HG02642 (cell line): ENCODE measurements at regions not wholly inside any gene's neighbourhood (a gene's known extent, or its start where the extent isn't known, plus 50 kb on each side); places are given as distances from the start of the nearest gene placed in this dataset.
"Not testable (repeated sequence)": the region's sequence is repeated elsewhere in the genome, so short reads cannot be mapped to it uniquely, and the experiment has no call there.

Experiments used
- ATAC-seq: cut with Tn5 transposase; IDR thresholded peaks from one replicate; pipeline ENCODE4 v1.9.1; 2021; ENCODE audit warnings: mild to moderate bottlenecking; ENCODE audit not compliant: unreplicated experiment, poor library complexity

DNA sequence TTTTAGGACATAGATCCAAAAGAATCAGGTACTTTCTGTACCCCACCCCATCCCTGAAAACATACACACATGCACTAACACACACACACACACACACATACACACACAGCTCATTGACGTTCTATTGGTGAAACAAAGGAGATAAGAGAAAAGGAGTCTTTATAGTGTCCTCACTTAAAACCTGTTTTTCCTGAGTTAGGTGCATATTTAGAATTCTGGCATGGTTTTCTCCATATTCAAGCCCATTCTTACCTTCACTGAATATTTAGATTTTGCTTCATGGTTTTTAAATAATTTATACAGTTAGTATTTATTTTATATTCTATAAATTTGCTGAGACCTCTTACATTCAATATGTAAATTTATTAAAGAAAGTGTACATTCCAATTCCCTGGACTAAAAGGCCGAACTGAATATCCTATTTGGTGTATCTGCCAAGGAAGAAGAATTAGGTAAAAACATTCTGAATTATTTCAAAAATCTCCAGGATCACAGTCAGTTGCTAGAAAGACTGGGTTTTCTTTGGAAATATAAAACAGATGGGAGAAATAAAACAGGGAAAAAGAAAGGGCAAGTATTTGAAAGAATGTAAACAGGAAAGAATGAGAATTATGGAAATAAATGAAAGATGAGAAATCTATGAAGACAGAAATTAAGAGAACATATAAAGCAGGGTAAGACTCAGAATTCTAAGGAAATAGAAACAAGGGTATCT, 556.2 kb downstream of the KCTD12 start:
- ATAC-seq, result no peak

DNA sequence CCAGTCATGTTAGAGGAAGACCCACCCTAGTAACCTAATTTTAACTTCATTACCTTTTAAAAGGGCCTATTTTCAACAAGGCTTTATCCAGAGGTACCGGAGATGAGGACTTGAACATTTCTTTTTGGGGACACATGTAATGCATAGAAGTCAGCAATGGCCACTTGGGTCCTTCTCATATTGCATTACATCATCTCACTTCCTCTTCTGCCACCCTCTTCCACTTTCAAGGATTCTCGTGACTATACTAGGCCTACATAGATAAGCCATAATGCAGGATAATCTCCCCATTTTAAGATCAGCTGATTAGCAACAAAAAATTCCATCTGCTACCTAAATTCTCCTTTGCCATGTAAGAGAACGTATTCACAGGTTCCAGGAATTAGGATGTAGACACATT, 557.2 kb downstream of the KCTD12 start:
- no peak for ATAC-seq

DNA sequence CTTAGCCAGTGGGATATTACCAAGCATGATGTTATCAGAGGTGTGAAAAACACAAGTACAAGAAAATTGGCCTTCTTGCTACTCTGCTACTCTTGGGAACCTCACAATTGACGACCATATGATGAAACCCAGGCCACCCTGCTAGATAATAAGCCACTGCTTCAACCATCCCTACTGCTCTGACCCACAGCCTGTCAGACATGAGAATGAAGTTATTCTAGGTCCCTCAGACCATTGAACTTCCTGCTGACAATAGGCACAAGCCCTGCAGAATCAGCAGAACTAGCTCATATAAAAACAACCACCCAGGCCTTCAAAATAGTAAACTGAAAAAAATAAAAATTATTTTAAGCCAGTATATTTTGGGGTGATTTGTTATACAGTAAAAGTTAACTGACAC, 559.9 kb downstream of the KCTD12 start:
- no peak for ATAC-seq

DNA sequence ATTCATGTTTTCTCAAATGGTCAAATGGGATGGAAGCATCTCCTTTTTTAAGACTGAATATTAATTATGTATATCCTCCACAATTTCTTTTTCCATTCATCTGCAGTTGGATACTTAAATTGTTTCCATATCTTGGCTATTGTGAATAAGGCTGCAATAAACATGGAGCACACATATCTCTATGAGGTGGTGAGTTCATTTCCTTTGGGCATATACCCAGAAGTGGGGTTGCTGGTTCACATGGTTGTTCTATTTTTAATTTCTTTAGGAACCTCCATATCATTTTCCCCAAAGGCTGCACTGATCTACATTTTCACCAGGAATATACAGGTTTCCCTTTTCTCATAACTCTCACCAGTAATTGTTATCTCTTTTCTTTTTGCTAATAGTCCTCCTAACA, 566.3 kb downstream of the KCTD12 start:
- no peak for ATAC-seq

DNA sequence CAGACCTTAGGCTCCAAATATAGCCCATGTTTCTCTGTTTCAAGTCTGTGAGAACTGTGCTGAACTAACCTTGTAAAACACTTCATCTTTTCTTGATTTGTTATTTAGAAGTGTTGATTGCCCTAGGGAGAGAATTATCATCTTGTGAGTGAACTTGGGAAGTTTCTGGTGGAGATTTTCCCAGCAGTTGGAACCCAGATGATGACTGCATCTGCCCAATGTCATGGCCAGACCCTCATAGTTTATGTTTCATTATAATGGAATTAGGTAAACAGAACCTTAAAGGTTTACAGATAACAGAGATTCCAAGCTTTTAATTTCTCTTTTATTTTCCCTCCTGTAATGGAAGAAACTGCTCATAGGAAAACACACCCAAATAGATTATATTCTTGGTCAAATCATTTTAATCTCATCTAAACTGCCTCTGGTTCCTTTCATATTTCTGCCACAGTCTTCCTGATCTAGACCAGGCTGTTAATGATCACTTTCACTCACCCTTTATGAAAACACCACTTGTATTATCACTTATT, 569.1 kb downstream of the KCTD12 start:
- no peak for ATAC-seq

DNA sequence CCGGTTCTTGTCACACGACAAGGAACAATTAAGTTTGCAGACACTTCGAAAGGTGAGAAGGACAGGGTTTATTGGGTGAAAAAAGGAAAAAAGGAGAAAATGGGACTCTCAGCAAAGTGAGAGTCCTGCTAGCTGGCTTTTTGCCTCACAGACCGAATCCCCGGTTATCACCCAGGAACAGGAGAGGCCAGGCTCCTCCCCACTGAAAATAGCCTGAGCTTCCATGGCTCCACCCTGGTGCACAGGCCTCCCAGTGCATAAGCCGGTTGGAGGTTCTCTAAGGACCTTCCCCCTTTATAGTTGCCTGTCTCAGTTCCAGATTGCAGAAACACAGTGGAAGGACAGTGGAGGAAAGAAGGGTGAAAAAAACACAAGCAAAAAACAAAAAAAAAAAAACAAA, 571.7 kb downstream of the KCTD12 start:
- no peak for ATAC-seq

DNA sequence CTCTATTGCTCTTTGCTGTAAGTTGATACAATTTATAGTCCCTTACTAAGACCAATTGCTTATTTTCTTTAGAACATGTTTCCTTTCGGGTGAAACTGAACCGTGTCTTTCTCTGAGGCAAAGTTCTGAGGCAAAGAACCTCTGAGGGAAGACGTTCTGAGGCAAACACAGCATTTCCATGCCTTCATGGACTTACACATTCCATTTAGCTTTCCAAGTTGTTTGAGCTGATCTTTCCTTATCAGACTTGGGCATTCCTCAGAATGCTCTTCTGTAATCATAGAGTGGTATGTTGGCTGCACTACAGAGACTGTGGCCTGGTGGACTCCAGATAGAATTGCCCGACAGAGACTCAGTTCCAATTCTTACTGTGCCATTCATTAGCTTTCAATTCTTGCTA, 579.1 kb downstream of the KCTD12 start:
- no peak for ATAC-seq

DNA sequence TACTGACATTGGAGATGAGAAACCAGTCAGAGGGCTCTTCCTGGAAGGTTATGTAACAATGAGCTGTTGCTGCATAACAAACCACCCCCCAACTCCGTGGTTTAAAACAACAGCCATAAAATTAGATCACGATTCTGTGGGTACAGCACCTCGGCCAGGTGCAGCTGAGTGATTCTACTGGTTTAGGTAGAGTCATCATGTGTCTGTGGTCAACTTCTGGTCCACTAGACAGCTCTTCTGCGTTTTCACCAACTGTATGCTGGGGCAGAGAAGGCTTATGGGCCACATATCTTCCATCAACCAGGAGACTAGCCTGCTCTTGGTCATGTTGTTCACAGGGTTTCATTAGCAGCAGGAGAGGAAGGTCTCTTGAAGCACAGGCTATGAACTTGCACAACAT, 585.5 kb downstream of the KCTD12 start:
- ATAC-seq, result no peak

DNA sequence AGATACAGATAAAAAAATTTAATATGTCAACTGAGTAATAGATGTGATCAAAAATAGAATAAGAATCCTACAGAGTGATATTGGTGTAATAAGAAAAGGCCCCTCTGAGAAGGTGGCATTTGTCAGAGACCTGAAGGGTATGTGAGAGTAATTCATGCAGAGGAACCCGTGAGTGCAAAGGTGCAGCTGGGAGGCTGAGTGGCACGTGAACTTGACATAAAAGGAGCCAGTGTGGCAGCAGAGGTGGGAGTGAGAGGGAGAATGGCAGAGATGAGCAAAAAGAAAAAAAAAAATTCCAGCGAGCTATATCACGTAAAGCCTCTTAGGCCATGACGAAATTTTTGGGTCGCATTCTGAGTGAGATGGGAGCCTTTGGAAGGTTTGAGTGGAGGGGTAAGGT, 588.9 kb downstream of the KCTD12 start:
- ATAC-seq, result no peak

DNA sequence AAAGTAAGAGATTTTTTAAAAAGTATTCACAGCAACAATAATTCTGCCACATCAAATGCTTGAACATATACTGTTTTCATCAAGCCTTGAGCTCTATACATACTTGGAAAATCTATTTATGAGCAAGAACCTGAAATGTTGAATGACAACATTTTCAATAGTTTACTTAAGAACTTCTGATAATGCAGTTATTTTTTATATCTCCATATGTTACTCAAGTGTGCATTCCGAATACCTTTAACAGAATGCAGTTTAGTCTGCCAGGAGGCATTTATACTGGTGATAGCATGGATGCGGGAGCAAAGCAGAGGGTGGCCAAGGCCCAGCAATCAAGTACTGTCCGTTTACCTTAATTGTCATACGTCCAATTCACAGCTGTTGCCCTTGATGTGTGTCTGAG, 589.5 kb downstream of the KCTD12 start:
- no peak for ATAC-seq

DNA sequence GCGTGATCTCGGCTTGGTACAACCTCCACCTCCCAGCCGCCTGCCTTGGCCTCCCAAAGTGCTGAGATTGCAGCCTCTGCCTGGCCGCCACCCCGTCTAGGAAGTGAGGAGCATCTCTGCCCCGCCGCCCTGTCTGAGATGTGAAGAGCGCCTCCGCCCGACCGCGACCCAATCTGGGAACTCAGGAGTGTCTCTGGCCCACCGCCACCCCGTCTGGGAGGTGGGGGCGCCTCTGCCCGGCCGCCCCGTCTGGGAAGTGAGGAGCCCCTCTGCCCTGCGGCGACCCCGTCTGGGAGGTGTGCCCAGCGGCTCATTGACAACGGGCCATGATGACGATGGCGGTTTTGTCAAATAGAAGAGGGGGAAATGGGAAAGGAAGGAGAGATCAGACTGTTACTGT, 591.2 kb downstream of the KCTD12 start:
- not testable (repeated sequence) for ATAC-seq

DNA sequence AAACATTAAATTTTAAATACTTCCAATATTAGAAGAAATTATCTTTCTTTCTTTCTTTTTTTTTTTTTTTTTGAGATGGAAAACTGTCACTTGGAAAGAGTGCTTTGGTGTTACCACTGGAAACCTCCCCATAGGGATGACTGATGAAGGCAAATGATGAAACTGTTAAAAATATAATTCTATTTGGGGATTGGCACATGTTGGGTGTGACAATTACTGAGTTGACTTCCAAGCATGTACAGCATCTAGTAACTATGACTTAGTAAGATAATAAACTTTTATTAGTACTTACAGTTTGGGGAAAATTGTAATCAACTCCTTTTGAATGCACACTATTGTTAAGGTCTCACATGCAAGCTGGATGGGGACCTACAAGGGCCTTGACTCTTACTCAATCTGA, 592.5 kb downstream of the KCTD12 start:
- ATAC-seq, result no peak

DNA sequence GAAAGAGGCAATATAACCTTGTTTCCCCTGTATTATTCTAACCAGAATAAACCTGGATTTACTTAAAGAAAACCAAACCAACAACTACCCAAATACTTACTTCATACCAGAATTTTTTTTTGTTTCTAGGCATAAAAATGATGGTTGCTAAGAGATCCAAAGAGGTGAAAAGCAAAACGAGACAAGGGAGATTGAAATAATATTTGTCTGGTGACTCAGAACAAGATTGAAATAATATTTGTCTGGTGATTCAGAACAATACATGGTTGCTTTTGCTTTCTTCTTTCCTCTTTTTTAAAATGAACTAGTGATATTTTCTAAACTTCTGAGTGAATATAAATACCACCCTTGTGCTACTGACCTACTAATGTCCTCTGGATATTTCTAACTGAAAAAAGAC, 592.9 kb downstream of the KCTD12 start:
- no peak for ATAC-seq

DNA sequence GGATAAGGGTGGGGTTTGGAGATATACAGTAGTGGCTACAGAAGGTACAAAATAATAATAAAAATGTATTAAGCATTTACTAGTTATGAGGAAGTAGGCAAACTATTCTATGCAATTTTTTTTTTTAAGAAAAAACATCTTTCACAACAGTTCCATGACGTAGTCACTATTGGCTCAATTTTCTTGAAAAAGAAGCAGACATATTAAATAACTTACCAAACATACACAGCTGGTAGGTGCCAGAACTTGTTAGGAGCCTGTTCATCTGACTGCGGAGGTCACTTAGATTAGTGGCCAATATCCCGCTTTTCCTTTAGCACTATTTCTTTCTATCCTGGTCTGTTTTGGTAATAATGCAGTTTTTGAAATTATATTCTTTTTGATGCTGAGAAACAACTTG, 593.5 kb downstream of the KCTD12 start:
- no peak for ATAC-seq

DNA sequence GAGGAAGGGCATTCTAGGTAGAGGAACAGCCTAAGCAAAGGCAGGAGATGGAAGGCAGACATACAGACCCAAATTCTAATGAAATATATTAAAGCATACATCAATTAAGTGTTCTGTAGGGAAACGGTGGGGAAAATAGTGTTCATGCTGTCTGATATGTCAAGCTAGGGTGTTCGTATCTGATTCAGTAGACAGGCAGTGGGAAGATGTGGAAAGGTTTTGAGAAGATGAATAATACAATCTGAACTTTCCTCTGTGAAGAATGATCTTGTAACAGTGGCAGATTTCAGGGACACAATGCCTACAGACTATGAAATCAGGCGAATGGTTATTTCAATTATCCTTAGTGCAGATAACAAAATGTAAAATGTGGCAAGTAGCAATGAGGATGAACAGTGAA, 594.2 kb downstream of the KCTD12 start:
- no peak for ATAC-seq

DNA sequence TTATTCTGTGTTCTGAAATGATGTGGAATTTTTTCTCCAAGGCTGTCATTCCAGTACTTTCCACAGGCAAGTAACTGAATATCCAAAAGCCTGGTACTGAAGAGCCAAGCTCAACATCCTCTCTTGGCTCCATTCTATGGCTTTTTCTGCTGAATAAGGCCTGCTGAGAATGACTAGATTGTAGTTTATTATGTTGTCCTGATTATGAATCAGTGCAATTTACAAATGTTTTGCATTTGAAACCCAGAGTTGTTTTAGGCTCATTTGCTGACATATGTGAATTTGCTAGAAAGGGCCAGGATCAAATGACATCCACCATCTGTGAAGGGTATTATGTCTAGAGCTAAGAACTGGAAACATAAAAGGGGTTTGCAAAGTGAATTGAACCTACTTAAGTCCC, 596.6 kb downstream of the KCTD12 start:
- no peak for ATAC-seq

DNA sequence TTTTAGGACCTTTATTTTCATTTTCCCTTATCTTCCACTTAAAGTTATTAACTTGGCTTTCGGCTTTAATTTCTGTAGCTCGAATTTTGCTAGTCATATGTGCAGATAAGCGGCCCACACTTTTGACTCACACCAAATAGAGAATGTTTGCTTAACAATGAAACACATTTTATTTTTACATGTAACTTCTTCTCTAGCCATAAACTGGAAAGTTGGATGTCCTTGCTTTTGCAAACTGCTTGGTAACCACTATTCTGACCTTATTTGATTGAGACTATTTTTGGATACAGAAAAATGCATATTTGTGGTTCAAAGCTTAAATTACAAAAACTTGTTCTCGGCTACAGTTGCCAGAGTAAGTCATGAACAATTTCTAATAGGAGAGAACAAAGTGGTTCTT, 600.0 kb downstream of the KCTD12 start:
- ATAC-seq, result no peak

DNA sequence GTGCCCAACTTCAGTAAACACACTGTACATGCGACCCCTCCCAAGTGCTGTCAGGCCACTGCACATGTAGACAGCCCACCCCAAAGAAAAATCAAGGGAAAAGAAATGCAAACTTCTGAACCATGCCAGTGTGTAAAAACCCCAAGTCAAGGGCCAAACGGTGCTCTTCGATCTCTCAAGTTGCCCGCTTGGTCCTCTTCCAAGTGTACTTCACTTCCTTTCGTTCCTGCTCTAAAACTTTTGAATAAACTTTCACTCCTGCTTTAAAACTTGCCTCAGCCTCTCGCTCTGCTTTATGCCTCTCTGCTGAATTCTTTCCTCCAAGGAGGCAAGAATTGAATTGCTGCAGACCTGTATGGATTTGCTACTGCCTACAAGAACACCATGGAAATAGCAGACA, 600.7 kb downstream of the KCTD12 start:
- no peak for ATAC-seq

DNA sequence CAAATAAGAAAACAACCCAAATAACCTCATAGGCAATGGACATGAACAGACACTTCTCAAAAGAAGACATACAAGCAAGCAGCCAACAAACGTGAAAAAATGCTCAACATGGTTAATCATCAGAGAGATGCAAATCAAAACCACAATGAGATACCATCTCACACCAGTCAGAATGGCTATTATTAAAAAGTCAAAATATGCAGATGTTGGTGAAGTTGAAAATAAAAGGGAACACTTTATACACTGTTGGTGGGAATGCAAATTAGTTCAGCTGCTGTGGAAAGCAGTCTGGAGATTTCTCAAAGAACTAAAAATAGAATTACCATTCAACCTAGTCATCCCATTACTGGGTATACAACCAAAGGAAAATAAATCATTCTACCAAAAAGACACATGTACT, 606.4 kb downstream of the KCTD12 start:
- ATAC-seq, result not testable (repeated sequence)

DNA sequence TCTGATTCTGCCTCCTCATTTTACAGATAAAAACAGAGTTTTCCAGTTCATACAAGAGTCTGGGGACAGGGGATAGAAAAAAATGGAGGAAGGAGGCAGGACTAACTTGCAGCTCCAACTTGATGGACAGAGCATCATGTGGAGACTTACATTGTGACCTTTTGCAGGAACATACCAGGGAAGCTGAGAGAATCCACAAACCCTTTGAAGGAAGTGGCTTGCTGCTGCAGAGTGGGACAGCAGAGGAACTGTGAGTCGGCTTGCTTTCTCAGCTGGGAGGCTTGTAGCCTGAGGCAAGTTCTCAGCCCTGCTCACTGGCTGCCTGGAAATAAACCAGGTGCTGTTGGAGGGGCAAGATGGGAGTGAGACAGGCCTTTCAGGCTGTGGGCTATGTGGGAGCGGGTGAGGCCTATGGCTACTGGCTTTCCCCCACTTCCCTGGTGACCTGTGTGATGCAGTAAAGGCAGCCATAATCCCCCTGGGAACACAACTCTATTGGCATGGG, 614.4 kb downstream of the KCTD12 start:
- no peak for ATAC-seq

DNA sequence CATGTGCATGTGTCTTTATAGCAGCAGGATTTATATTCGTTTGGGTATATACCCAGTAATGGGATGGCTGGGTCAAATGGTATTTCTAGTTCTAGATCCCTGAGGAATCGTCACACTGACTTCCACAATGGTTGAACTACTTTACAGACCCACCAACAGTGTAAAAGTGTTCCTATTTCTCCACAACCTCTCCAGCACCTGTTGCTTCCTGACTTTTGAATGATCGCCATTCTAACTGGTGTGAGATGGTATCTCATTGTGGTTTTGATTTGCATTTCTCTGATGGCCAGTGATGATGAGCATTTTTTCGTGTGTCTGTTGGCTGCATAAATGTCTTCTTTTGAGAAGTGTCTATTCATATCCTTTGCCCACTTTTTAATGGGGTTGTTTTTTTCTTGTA, 617.9 kb downstream of the KCTD12 start:
- not testable (repeated sequence) for ATAC-seq

DNA sequence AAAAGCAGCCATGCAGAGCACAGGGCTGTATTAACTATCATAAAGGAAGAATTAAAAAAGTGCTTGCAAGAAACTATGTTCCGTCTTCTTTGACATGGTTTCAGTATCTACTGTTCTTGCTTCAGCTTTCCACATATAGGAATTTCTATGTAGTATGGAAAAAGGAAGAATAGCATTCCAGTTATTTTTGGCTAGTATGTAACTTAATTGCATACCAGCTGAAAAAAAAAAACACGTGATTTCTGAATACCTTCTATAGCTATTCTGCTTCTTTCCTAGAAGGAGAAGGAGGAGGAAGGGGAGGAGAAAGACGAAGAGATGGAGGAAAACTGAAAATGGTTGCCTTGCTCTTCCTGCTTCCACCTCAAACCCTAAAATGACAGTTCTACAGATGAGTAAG, 619.0 kb downstream of the KCTD12 start:
- no peak for ATAC-seq
